ENCODE measurements at regions not wholly inside any gene's neighbourhood (a gene's known extent, or its start where the extent isn't known, plus 50 kb on each side); places are given as distances from the start of the nearest gene placed in this dataset.
"Not testable (repeated sequence)": the region's sequence is repeated elsewhere in the genome, so short reads cannot be mapped to it uniquely, and the experiment has no call there.

GRCh38 chr11:69905611-69906452 lies 86.6 kb upstream of the FGF3 start:
- no peak for DNase-seq

GRCh38 chr11:69906453-69906907 lies 87.3 kb upstream of the FGF3 start:
- DNase-seq: no peak

- DNase-seq: no peak
Observed at GRCh38 chr11:69907611-69908010, 88.4 kb upstream of the FGF3 start.

- no peak for DNase-seq
Observed at GRCh38 chr11:69908511-69909220, 89.5 kb upstream of the FGF3 start.

- DNase-seq: no peak
Observed at GRCh38 chr11:69909561-69910518, 90.6 kb upstream of the FGF3 start.

- DNase-seq: no peak
Observed at GRCh38 chr11:69910519-69911309, 91.5 kb upstream of the FGF3 start.

- no peak for DNase-seq
Observed at GRCh38 chr11:69911310-69912160, 92.3 kb upstream of the FGF3 start.

GRCh38 chr11:69912161-69912910 lies 93.1 kb upstream of the FGF3 start:
- no peak for DNase-seq

GRCh38 chr11:69912911-69913451 lies 93.8 kb upstream of the FGF3 start:
- DNase-seq: no peak

- no peak for DNase-seq
Observed at GRCh38 chr11:69913591-69914285, 94.5 kb upstream of the FGF3 start.

GRCh38 chr11:69914286-69915150 lies 95.3 kb upstream of the FGF3 start:
- no peak for DNase-seq

GRCh38 chr11:69915151-69915500 lies 95.9 kb upstream of the FGF3 start:
- DNase-seq: no peak

GRCh38 chr11:69915501-69916250 lies 96.5 kb upstream of the FGF3 start:
- no peak for DNase-seq

GRCh38 chr11:69916251-69916649 lies 97.0 kb upstream of the FGF3 start:
- DNase-seq: not testable (repeated sequence)

GRCh38 chr11:69916806-69917387 lies 97.7 kb upstream of the FGF3 start:
- DNase-seq: no peak

GRCh38 chr11:69917529-69917928 lies 98.3 kb upstream of the FGF3 start:
- no peak for DNase-seq

GRCh38 chr11:69918231-69918937 lies 99.2 kb upstream of the FGF3 start:
- DNase-seq: no peak
